ENCODE measurements at regions not wholly inside any gene's neighbourhood (a gene's known extent, or its start where the extent isn't known, plus 50 kb on each side); places are given as distances from the start of the nearest gene placed in this dataset.
"Not testable (repeated sequence)": the region's sequence is repeated elsewhere in the genome, so short reads cannot be mapped to it uniquely, and the experiment has no call there.

DNA sequence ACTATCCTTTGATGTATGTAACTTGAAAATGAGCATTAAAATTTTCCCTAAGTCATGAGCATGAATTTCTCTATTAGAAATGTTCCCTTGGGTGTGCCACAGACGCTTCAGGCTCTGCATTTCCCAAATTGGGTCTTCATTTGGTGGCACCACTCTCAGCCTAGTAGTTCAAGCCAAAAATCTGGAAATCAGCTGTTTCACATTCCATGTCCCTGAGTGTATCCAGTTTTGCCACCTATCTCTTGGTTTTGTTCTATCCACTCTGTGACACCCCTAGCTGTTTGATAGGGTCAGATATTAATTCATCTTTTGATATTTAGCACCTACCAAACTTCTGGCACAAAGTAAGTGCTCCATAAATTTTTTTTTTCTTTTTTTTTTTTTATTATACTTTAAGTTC, 89.5 kb upstream of the DPH5 start:
- H3K27me3 ChIP-seq (ENCODE audit: control insufficient read depth, insufficient read depth, low read length): no peaks in the 10 kb centered on the region

GRCh38 chr1:101114128-101114527, 88.5 kb upstream of the DPH5 start:
- not testable (repeated sequence) for H3K9ac ChIP-seq (ENCODE audit: insufficient read depth, low read length); H3K27ac ChIP-seq (ENCODE audit: insufficient read depth, low read length); H4K20me1 ChIP-seq (ENCODE audit: control insufficient read depth, extremely low read depth, insufficient read depth, low read length); DNase-seq (ENCODE audit: low read depth in 2 of 2); H3K9me3 ChIP-seq (ENCODE audit: control insufficient read depth, insufficient read depth, low read depth, low read length); H3K4me2 ChIP-seq (ENCODE audit: extremely low read depth, insufficient read depth, low read length); H3K4me3 ChIP-seq (replicated peaks in 1 of 4; ENCODE audit: control extremely low read depth in 1 of 4, insufficient read depth in 1 of 4, low read depth in 3 of 4, low read length in 4 of 4); H3K27me3 ChIP-seq (ENCODE audit: control insufficient read depth, insufficient read depth, low read length); H3K79me2 ChIP-seq (ENCODE audit: control insufficient read depth, insufficient read depth, low read length); H2AFZ ChIP-seq (ENCODE audit: low read length); H3K4me1 ChIP-seq (ENCODE audit: control insufficient read depth, extremely low read depth, insufficient read depth, low read length); H3K36me3 ChIP-seq (ENCODE audit: control insufficient read depth, insufficient read depth, low read length)

More for the DNA sequence above, 89.5 kb upstream of the DPH5 start:
- no peak for TF ChIP-seq CTCF (conservative IDR thresholded peaks at IDR 0.05 in 1 of 2, IDR thresholded peaks at IDR 0.05 in 1 of 2; ENCODE audit: low read depth in 1 of 2, low read length in 2 of 2)
- no peak for TF ChIP-seq EZH2 (IDR thresholded peaks at IDR 0.05; ENCODE audit: low read length, missing control alignments)
- H3K9me3 ChIP-seq (ENCODE audit: control insufficient read depth, insufficient read depth, low read depth, low read length): no peaks in the 10 kb centered on the region
- H3K4me1 ChIP-seq (ENCODE audit: control insufficient read depth, extremely low read depth, insufficient read depth, low read length): no peaks in the 10 kb centered on the region
- no peaks in the 10 kb centered on the region for H3K36me3 ChIP-seq (ENCODE audit: control insufficient read depth, insufficient read depth, low read length)
- H3K27ac ChIP-seq (ENCODE audit: insufficient read depth, low read length): no peak overlapping the region
- H3K4me3 ChIP-seq (replicated peaks in 1 of 4; ENCODE audit: control extremely low read depth in 1 of 4, insufficient read depth in 1 of 4, low read depth in 3 of 4, low read length in 4 of 4): no peak overlapping the region
- no peak overlapping the region for H3K4me2 ChIP-seq (ENCODE audit: extremely low read depth, insufficient read depth, low read length)
- H2AFZ ChIP-seq (ENCODE audit: low read length): no peak overlapping the region
- no peak for DNase-seq (ENCODE audit: low read depth in 2 of 2)
- no peaks in the 10 kb centered on the region for H4K20me1 ChIP-seq (ENCODE audit: control insufficient read depth, extremely low read depth, insufficient read depth, low read length)
- H3K79me2 ChIP-seq (ENCODE audit: control insufficient read depth, insufficient read depth, low read length): no peaks in the 10 kb centered on the region
- H3K9ac ChIP-seq (ENCODE audit: insufficient read depth, low read length): no peak overlapping the region

DNA sequence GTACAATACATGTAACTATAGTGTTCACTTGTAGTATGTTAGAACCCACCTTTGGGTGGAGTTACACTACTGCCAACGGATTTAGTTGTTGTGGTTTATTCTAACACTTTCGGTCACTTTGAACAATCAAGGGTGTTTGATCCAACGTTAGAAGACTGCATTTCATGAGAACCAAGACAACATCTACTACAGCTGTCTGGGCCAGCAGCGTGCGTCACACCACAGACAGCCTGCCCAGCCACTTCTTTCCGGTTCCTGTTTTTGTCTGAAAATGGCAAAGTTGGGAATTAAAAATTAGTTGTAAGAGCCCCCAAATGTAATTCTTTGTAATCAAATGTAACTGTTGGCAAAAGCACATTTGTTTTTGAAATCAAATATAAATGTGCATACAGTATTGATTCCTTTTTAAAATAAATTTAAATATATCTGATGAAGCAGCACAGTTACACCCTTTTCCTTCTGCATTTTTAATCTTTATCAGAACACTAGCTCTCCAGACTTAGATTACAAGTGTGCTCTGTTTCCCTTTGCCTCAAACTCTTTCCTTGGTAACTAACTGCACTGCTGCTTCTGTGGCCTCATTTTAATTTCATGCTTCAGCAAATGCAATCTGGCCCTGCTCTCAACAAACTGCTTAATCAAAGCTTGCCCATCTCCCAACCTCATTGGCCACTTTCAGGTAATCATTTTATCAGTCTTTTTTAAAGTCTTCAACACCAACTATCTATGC, 86.6 kb upstream of the DPH5 start:
- H3K9ac ChIP-seq (ENCODE audit: insufficient read depth, low read length): no peak overlapping the region
- no peaks in the 10 kb centered on the region for H3K36me3 ChIP-seq (ENCODE audit: control insufficient read depth, insufficient read depth, low read length)
- no peaks in the 10 kb centered on the region for H3K9me3 ChIP-seq (ENCODE audit: control insufficient read depth, insufficient read depth, low read depth, low read length)
- no peak overlapping the region for H3K4me2 ChIP-seq (ENCODE audit: extremely low read depth, insufficient read depth, low read length)
- no peaks in the 10 kb centered on the region for H4K20me1 ChIP-seq (ENCODE audit: control insufficient read depth, extremely low read depth, insufficient read depth, low read length)
- no peaks in the 10 kb centered on the region for H3K27me3 ChIP-seq (ENCODE audit: control insufficient read depth, insufficient read depth, low read length)
- H3K4me3 ChIP-seq (replicated peaks in 1 of 4; ENCODE audit: control extremely low read depth in 1 of 4, insufficient read depth in 1 of 4, low read depth in 3 of 4, low read length in 4 of 4): no peak overlapping the region
- no peak overlapping the region for H3K27ac ChIP-seq (ENCODE audit: insufficient read depth, low read length)
- TF ChIP-seq CTCF (conservative IDR thresholded peaks at IDR 0.05 in 1 of 2, IDR thresholded peaks at IDR 0.05 in 1 of 2; ENCODE audit: low read depth in 1 of 2, low read length in 2 of 2) (no peak), EZH2 (IDR thresholded peaks at IDR 0.05; ENCODE audit: low read length, missing control alignments) (no peak)
- no peaks in the 10 kb centered on the region for H3K79me2 ChIP-seq (ENCODE audit: control insufficient read depth, insufficient read depth, low read length)
- no peak for DNase-seq (ENCODE audit: low read depth in 2 of 2)
- H3K4me1 ChIP-seq (ENCODE audit: control insufficient read depth, extremely low read depth, insufficient read depth, low read length): no peaks in the 10 kb centered on the region
- H2AFZ ChIP-seq (ENCODE audit: low read length): no peak overlapping the region
